Nephron (organoid): ENCODE measurements at regions not wholly inside any gene's neighbourhood (a gene's known extent, or its start where the extent isn't known, plus 50 kb on each side); places are given as distances from the start of the nearest gene placed in this dataset.
"Not testable (repeated sequence)": the region's sequence is repeated elsewhere in the genome, so short reads cannot be mapped to it uniquely, and the experiment has no call there.

ENCODE experiments used
- H3K27ac Mint-ChIP-seq, 3 experiments: 2 replicates each; pipeline ENCODE4 v1.8.0; 2020; ENCODE audit warnings: mixed read lengths in 3 of 3, mild to moderate bottlenecking in 2 of 3, moderate library complexity in 1 of 3
- H3K27me3 Mint-ChIP-seq: 2 replicates; pipeline ENCODE4 v1.8.0; 2021; ENCODE audit warnings: low read depth, mild to moderate bottlenecking, moderate library complexity, mixed read lengths
- H3K36me3 Mint-ChIP-seq: 2 replicates; pipeline ENCODE4 v1.8.0; 2020; ENCODE audit warnings: low read depth, mixed read lengths
- H3K4me1 Mint-ChIP-seq: 2 replicates; pipeline ENCODE4 v1.8.0; 2020; ENCODE audit warnings: mixed read lengths
- H3K4me3 Mint-ChIP-seq, 3 experiments: 2 replicates each; pipeline ENCODE4 v1.8.0; 2020; ENCODE audit warnings: mild to moderate bottlenecking in 3 of 3, mixed read lengths in 3 of 3, moderate library complexity in 2 of 3
- H3K9me3 Mint-ChIP-seq: 2 replicates; pipeline ENCODE4 v1.8.0; 2020; ENCODE audit warnings: mixed read lengths
- TF ChIP-seq, protein P1 (sequence below), 3 experiments: fragments of 200-600 bp; sonication (generic); IDR thresholded peaks; one replicate each; pipeline ENCODE4 v1.5.0; 2021; ENCODE audit warnings: antibody characterized with exemption in 3 of 3; ENCODE audit not compliant: unreplicated experiment in 3 of 3

- no peaks in the 10 kb centered on the region for H3K27me3 Mint-ChIP-seq
- peaks cover 4% of the 10 kb centered on the region for H3K36me3 Mint-ChIP-seq
- no peak overlapping the region for H3K27ac Mint-ChIP-seq
- TF ChIP-seq, protein P1, sequence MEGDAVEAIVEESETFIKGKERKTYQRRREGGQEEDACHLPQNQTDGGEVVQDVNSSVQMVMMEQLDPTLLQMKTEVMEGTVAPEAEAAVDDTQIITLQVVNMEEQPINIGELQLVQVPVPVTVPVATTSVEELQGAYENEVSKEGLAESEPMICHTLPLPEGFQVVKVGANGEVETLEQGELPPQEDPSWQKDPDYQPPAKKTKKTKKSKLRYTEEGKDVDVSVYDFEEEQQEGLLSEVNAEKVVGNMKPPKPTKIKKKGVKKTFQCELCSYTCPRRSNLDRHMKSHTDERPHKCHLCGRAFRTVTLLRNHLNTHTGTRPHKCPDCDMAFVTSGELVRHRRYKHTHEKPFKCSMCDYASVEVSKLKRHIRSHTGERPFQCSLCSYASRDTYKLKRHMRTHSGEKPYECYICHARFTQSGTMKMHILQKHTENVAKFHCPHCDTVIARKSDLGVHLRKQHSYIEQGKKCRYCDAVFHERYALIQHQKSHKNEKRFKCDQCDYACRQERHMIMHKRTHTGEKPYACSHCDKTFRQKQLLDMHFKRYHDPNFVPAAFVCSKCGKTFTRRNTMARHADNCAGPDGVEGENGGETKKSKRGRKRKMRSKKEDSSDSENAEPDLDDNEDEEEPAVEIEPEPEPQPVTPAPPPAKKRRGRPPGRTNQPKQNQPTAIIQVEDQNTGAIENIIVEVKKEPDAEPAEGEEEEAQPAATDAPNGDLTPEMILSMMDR (IDR thresholded peaks at IDR 0.05; ENCODE audit: unreplicated experiment in 3 of 3): no peak
- peaks cover 10% of the 10 kb centered on the region for H3K9me3 Mint-ChIP-seq
- no peak overlapping the region for H3K4me3 Mint-ChIP-seq
- peaks cover under 1% of the 10 kb centered on the region for H3K4me1 Mint-ChIP-seq
These were observed 204.4 kb downstream of the PARM1 start for GRCh38 chr4:75137302-75137701.

DNA sequence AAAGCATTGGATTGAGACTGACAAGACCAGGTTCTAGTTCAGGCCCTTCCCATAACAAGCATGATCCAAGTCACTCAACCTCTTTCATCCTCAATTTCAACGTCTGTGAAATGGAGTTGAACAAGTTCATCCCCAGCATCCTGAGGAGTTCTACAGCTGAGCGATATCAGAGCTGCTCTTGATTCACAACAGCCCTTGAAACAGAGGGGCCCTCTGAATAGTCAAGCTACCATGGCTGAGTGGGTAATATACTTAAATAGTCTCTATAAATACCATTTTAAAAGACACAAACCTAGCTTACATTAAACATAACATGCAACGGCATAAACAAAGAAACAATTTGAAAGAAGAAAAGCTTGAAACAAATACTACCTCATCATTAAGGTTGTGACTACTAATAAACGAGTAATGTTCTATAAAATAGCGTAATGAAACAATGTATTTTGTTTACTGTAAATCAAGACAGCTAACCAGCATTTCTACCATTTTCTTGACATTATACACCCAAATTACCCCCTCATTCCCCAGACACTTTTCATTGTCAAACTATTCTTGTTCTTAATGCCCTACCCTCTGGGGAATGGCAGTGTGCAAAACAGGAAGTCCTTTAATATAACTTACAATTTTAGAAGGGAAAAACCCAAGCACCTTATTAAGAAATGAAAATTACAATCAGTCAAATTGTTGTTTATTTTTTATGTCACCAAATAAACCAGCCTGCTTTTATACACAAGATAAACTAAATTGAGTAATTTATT, 202.3 kb downstream of the PARM1 start:
- no peaks in the 10 kb centered on the region for H3K4me1 Mint-ChIP-seq
- no peak overlapping the region for H3K27ac Mint-ChIP-seq
- H3K27me3 Mint-ChIP-seq: no peaks in the 10 kb centered on the region
- H3K4me3 Mint-ChIP-seq: no peak overlapping the region
- TF ChIP-seq, protein P1 (IDR thresholded peaks at IDR 0.05; ENCODE audit: unreplicated experiment in 3 of 3): no peak
- peaks cover 10% of the 10 kb centered on the region for H3K9me3 Mint-ChIP-seq
- H3K36me3 Mint-ChIP-seq: peaks cover 4% of the 10 kb centered on the region

DNA sequence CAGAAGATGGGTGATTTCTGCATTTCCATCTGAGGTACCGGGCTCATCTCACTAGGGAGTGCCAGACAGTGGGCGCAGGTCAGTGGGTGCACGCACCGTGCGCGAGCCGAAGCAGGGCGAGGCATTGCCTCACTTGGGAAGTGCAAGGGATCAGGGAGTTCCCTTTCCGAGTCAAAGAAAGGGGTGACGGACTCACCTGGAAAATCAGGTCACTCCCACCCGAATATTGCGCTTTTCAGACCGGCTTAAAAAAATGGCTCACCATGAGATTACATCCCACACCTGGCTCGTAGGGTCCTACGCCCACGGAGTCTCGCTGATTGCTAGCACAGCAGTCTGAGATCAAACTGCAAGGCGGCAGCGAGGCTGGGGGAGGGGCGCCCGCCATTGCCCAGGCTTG, 194.0 kb downstream of the PARM1 start:
- peak overlapping the region; percentile 81 to 88 (median 86) for H3K4me3 Mint-ChIP-seq
- not testable (repeated sequence) for H3K27me3 Mint-ChIP-seq, H3K36me3 Mint-ChIP-seq, H3K4me1 Mint-ChIP-seq
- peaks cover 21% of the 10 kb centered on the region for H3K9me3 Mint-ChIP-seq
- H3K27ac Mint-ChIP-seq: peak overlapping the region; percentile 89 to 96 (median 92)

DNA sequence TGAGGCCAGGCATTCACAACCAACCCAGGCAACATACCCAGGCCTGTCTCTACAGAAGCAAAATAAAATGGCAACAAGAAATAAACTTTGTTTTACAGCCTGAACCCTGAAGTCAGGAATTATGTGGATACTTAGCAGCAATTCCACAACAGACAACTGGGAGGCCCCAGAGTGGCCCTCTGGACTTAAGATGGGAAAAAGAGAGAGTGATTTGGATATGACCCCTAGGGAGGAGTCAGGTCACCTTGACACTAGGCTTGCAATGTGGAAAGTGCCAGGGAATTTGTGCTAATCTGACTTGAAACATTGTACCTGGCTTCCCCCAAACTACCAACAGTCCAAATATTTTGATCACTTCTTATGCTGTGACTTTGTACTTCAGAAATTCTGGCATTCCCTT, 193.1 kb downstream of the PARM1 start:
- TF ChIP-seq, protein P1 (IDR thresholded peaks at IDR 0.05; ENCODE audit: unreplicated experiment in 3 of 3): no peak
- H3K36me3 Mint-ChIP-seq: peaks cover 3% of the 10 kb centered on the region
- peak overlapping the region; percentile 29 to 88 (median 86) for H3K4me3 Mint-ChIP-seq
- H3K9me3 Mint-ChIP-seq: peaks cover 24% of the 10 kb centered on the region
- no peaks in the 10 kb centered on the region for H3K27me3 Mint-ChIP-seq
- no peaks in the 10 kb centered on the region for H3K4me1 Mint-ChIP-seq
- H3K27ac Mint-ChIP-seq: peak overlapping the region; percentile 89 to 96 (median 92)

GRCh38 chr4:75122424-75123014, 189.6 kb downstream of the PARM1 start:
- H3K4me1 Mint-ChIP-seq: no peaks in the 10 kb centered on the region
- H3K27ac Mint-ChIP-seq: no peak overlapping the region
- H3K36me3 Mint-ChIP-seq: peaks cover 27% of the 10 kb centered on the region
- H3K4me3 Mint-ChIP-seq: no peak overlapping the region
- peaks cover 40% of the 10 kb centered on the region for H3K9me3 Mint-ChIP-seq
- TF ChIP-seq, protein P1 (IDR thresholded peaks at IDR 0.05; ENCODE audit: unreplicated experiment in 3 of 3): no peak
- H3K27me3 Mint-ChIP-seq: no peaks in the 10 kb centered on the region

DNA sequence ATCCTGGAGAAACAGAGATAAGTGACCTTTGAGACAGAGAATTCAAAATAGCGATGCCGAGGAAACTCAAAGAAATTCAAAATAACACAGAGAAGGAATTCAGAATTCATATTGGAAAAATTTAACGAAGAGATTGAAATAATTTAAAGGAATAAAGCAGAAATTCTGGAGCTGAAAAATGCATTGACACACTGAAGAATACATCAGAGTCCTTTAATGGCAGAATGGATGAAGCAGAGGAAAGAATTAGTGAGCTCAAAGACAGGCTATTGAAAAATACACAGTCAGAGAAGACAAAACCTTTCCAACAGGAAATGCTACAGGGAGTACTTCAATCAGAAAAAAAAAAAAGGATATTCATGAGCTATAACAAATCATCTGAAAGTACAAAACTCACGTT, 185.8 kb downstream of the PARM1 start:
- peaks cover 40% of the 10 kb centered on the region for H3K36me3 Mint-ChIP-seq
- H3K4me3 Mint-ChIP-seq: no peak overlapping the region
- H3K4me1 Mint-ChIP-seq: no peaks in the 10 kb centered on the region
- H3K27me3 Mint-ChIP-seq: peaks cover 4% of the 10 kb centered on the region
- no peak overlapping the region for H3K27ac Mint-ChIP-seq
- TF ChIP-seq, protein P1 (IDR thresholded peaks at IDR 0.05; ENCODE audit: unreplicated experiment in 3 of 3): no peak
- peaks cover 43% of the 10 kb centered on the region for H3K9me3 Mint-ChIP-seq
